H9 (cell line): ENCODE measurements at regions not wholly inside any gene's neighbourhood (a gene's known extent, or its start where the extent isn't known, plus 50 kb on each side); places are given as distances from the start of the nearest gene placed in this dataset.

Experiments used
- DNase-seq: peaks from one replicate; pipeline ENCODE4 v3.0.0-alpha.2; 2017
- H2AFZ ChIP-seq: one replicate; pipeline ENCODE4 v1.6.1; 2013; ENCODE audit warnings: mild to moderate bottlenecking, low read length, control low read depth, moderate library complexity
- H2AK5ac ChIP-seq: 2 replicates; pipeline ENCODE4 v1.6.1; 2013; ENCODE audit warnings: low read length, control low read depth, mixed read lengths; ENCODE audit not compliant: insufficient read length
- H2BK120ac ChIP-seq: one replicate; pipeline ENCODE4 v1.6.1; 2013; ENCODE audit warnings: low read depth, mild to moderate bottlenecking, low read length, control low read depth, inconsistent platforms; ENCODE audit not compliant: poor library complexity, severe bottlenecking
- H2BK12ac ChIP-seq: 2 replicates; pipeline ENCODE4 v1.6.1; 2013; ENCODE audit warnings: low read length, control low read depth, mixed read lengths, low read depth; ENCODE audit not compliant: insufficient read length
- H2BK15ac ChIP-seq: 2 replicates; pipeline ENCODE4 v1.6.1; 2013; ENCODE audit warnings: low read depth, low read length, control low read depth
- H2BK20ac ChIP-seq: one replicate; pipeline ENCODE4 v1.6.1; 2013; ENCODE audit warnings: low read depth, mild to moderate bottlenecking, low read length, control low read depth, inconsistent platforms; ENCODE audit not compliant: poor library complexity, severe bottlenecking
- H2BK5ac ChIP-seq: 2 replicates; pipeline ENCODE4 v1.6.1; 2013; ENCODE audit warnings: low read length, control low read depth, mixed read lengths; ENCODE audit not compliant: insufficient read length
- H3K14ac ChIP-seq: 2 replicates; pipeline ENCODE4 v1.6.1; 2013; ENCODE audit warnings: low read length, control low read depth; ENCODE audit not compliant: insufficient read depth
- H3K18ac ChIP-seq: 2 replicates; pipeline ENCODE4 v1.6.1; 2013; ENCODE audit warnings: low read depth, mild to moderate bottlenecking, mixed read lengths, low read length, control low read depth; ENCODE audit not compliant: insufficient read length
- H3K23ac ChIP-seq: 2 replicates; pipeline ENCODE4 v1.6.1; 2013; ENCODE audit warnings: low read length, control low read depth, mixed read lengths, low read depth; ENCODE audit not compliant: insufficient read length
- H3K23me2 ChIP-seq: 2 replicates; pipeline ENCODE4 v1.6.1; 2013; ENCODE audit warnings: low read depth, mild to moderate bottlenecking, mixed read lengths, low read length, control low read depth; ENCODE audit not compliant: insufficient read length, poor library complexity, severe bottlenecking
- H3K27ac ChIP-seq: 2 replicates; pipeline ENCODE4 v1.5.1; 2013; ENCODE audit warnings: low read length, control low read depth, mixed read lengths, low read depth; ENCODE audit not compliant: insufficient read length
- H3K27me3 ChIP-seq: 2 replicates; pipeline ENCODE4 v1.6.1; 2013; ENCODE audit warnings: low read length, control low read depth, inconsistent platforms; ENCODE audit not compliant: insufficient read depth
- H3K4ac ChIP-seq: 2 replicates; pipeline ENCODE4 v1.6.1; 2013; ENCODE audit warnings: low read depth, mild to moderate bottlenecking, control low read depth, inconsistent platforms, low read length, moderate library complexity
- H3K4me1 ChIP-seq: 2 replicates; pipeline ENCODE4 v1.6.1; 2013; ENCODE audit warnings: low read length, control low read depth, inconsistent platforms; ENCODE audit not compliant: insufficient read depth
- H3K4me2 ChIP-seq: 2 replicates; pipeline ENCODE4 v1.6.1; 2013; ENCODE audit warnings: low read length, control low read depth, mixed read lengths; ENCODE audit not compliant: insufficient read length, insufficient read depth
- H3K56ac ChIP-seq: 2 replicates; pipeline ENCODE4 v1.6.1; 2013; ENCODE audit warnings: low read depth, mild to moderate bottlenecking, mixed read lengths, low read length, control low read depth; ENCODE audit not compliant: insufficient read length
- H3K79me1 ChIP-seq: 2 replicates; pipeline ENCODE4 v1.6.1; 2013; ENCODE audit warnings: low read depth, mild to moderate bottlenecking, moderate library complexity, low read length, control low read depth, inconsistent platforms; ENCODE audit not compliant: insufficient read depth, poor library complexity, severe bottlenecking
- H3K79me2 ChIP-seq: 2 replicates; pipeline ENCODE4 v1.6.1; 2013; ENCODE audit warnings: low read length, control low read depth, inconsistent platforms; ENCODE audit not compliant: insufficient read depth
- H3K9ac ChIP-seq: 2 replicates; pipeline ENCODE4 v1.6.1; 2013; ENCODE audit warnings: low read length, control low read depth, mixed read lengths; ENCODE audit not compliant: insufficient read length; ENCODE audit errors: extremely low read depth
- H3K9me3 ChIP-seq: one replicate; pipeline ENCODE4 v1.6.1; 2013; ENCODE audit warnings: low read depth, low read length, inconsistent platforms; ENCODE audit not compliant: control insufficient read depth
- H3T11ph ChIP-seq: one replicate; pipeline ENCODE4 v1.6.1; 2013; ENCODE audit warnings: mild to moderate bottlenecking, low read length, control low read depth, inconsistent platforms
- H4K20me1 ChIP-seq: one replicate; pipeline ENCODE4 v1.6.1; 2013; ENCODE audit not compliant: control insufficient read depth, insufficient read length, insufficient read depth
- H4K5ac ChIP-seq: 2 replicates; pipeline ENCODE4 v1.6.1; 2013; ENCODE audit warnings: low read depth, mild to moderate bottlenecking, mixed read lengths, low read length, control low read depth; ENCODE audit not compliant: insufficient read length
- H4K8ac ChIP-seq: replicated peaks from 2 replicates; pipeline ENCODE4 v1.6.1; 2013; ENCODE audit warnings: low read length, control low read depth, mixed read lengths, low read depth; ENCODE audit not compliant: insufficient read length
- H4K91ac ChIP-seq: 2 replicates; pipeline ENCODE4 v1.6.1; 2013; ENCODE audit warnings: low read depth, mild to moderate bottlenecking, moderate library complexity, mixed read lengths, low read length, control low read depth; ENCODE audit not compliant: insufficient read length
- H3K27ac Mint-ChIP-seq, 3 experiments: 2 replicates in 2 of 3; 3 replicates in 1 of 3; pipeline ENCODE4 v1.8.0; 2020 to 2021; ENCODE audit warnings: mixed read lengths in 3 of 3, mild to moderate bottlenecking in 1 of 3, moderate library complexity in 1 of 3
- H3K27me3 Mint-ChIP-seq: 2 replicates; pipeline ENCODE4 v1.8.0; 2021; ENCODE audit warnings: low read depth, mild to moderate bottlenecking, moderate library complexity, mixed read lengths
- H3K36me3 Mint-ChIP-seq, 3 experiments: 2 replicates in 2 of 3; 3 replicates in 1 of 3; pipeline ENCODE4 v1.8.0; 2020 to 2021; ENCODE audit warnings: low read depth in 3 of 3, mixed read lengths in 3 of 3; ENCODE audit not compliant: insufficient read depth in 1 of 3
- H3K4me1 Mint-ChIP-seq, 2 experiments: 2 replicates each; pipeline ENCODE4 v1.8.0; 2020; ENCODE audit warnings: mixed read lengths in 2 of 2
- H3K4me3 Mint-ChIP-seq, 2 experiments: 2 replicates in 1 of 2; 3 replicates in 1 of 2; pipeline ENCODE4 v1.8.0; 2020 to 2021; ENCODE audit warnings: mild to moderate bottlenecking in 2 of 2, mixed read lengths in 2 of 2, moderate library complexity in 1 of 2
- H3K9me3 Mint-ChIP-seq, 2 experiments: 2 replicates in 1 of 2; 3 replicates in 1 of 2; pipeline ENCODE4 v1.8.0; 2020; ENCODE audit warnings: mild to moderate bottlenecking in 2 of 2, mixed read lengths in 2 of 2, moderate library complexity in 1 of 2
- CTCF ChIP-seq: fragments of 200-600 bp; sonication (generic); conservative IDR thresholded peaks from 3 replicates; pipeline ENCODE4 v1.8.0; 2021; ENCODE audit warnings: antibody characterized with exemption, mild to moderate bottlenecking
- WGBS: extraction: QIAGEN DNeasy Blood & Tissue Kit; methylation state at CpG from one replicate; pipeline ENCODE4 v1.1.7; 2013; ENCODE audit warnings: missing lambda C conversion rate, low lambda C conversion rate, mixed read lengths; ENCODE audit not compliant: insufficient read length; ENCODE audit errors: extremely low coverage; 5-methylcytosine and 5-hydroxymethylcytosine counted together

- Mint-ChIP-seq H3K4me3 (no peak overlapping the region), H3K4me1 (peaks cover 51 to 57% of the 10 kb centered on the region in 2 experiments)
- H2AFZ ChIP-seq: no peak overlapping the region
These were observed 120.1 kb upstream of the PRICKLE2 start for GRCh38 chr3:64345371-64345770.

More at GRCh38 chr3:64345371-64345770, 120.1 kb upstream of the PRICKLE2 start:
- Histone ChIP-seq H3K9me3 (no peaks in the 10 kb centered on the region), H3K4ac (no peak overlapping the region), H3K27ac (no peak overlapping the region), H3K23ac (no peak overlapping the region), H2BK15ac (no peak overlapping the region), H3K9ac (no peak overlapping the region), H4K5ac (no peak overlapping the region), H2BK120ac (no peak overlapping the region), H3T11ph (no peak overlapping the region), H2AK5ac (no peak overlapping the region), H3K79me2 (no peaks in the 10 kb centered on the region), H3K14ac (no peak overlapping the region), H3K23me2 (no peaks in the 10 kb centered on the region), H2BK5ac (no peak overlapping the region), H2BK12ac (no peak overlapping the region), H3K56ac (no peak overlapping the region), H3K27me3 (no peaks in the 10 kb centered on the region), H4K20me1 (no peaks in the 10 kb centered on the region), H3K79me1 (no peaks in the 10 kb centered on the region), H3K4me2 (no peak overlapping the region), H3K4me1 (peaks cover 4% of the 10 kb centered on the region), H3K18ac (no peak overlapping the region), H4K8ac (no peak overlapping the region), H4K91ac (no peak overlapping the region), H2BK20ac (no peak overlapping the region)
- WGBS: no CpG with 5 or more reads among the region's 2 CpGs
- H3K9me3 Mint-ChIP-seq: no peaks in the 10 kb centered on the region
- TF ChIP-seq CTCF: no peak
- H3K27ac Mint-ChIP-seq: peak overlapping the region in 2 of 3 experiments; percentile 92 to 96; a peak in 3 of 7 replicates
- no peak for DNase-seq
- H3K36me3 Mint-ChIP-seq: no peaks in the 10 kb centered on the region
- 0 out of 2 replicates have a peak, but pooled peaks cover 2% of the 10 kb centered on the region for H3K27me3 Mint-ChIP-seq
